ENCODE measurements at regions not wholly inside any gene's neighbourhood (a gene's known extent, or its start where the extent isn't known, plus 50 kb on each side); places are given as distances from the start of the nearest gene placed in this dataset.

DNA sequence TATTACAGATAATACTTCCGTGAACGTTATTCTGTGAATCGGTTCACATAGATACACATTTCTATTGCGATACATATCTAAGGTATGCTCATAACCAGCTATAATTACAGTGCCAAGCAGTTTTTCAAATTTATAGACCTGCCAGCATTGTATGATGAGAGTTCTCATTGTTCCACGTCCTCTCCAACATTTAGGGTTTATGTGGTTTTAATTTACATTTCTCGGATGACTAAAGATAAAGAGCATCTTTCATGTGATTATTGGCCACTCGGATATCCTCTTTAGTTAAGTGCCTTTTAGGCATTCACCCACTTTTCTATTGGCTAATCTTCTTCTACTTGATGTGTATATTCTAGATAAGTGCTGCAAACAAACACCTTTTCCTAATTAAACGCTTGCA is 134.7 kb upstream of the CCDC54 start:
- TF ChIP-seq EZH2phosphoT487 (IDR thresholded peaks at IDR 0.05; ENCODE audit: borderline replicate concordance, low read depth) (no peak), SMC3 (IDR thresholded peaks at IDR 0.05; ENCODE audit: low read depth, low read length) (no peak), TCF12 (IDR thresholded peaks at IDR 0.05) (no peak), NRF1 (IDR thresholded peaks at IDR 0.05; ENCODE audit: low read depth, low read length) (no peak), JUND (IDR thresholded peaks at IDR 0.05) (no peak), TEAD4 (IDR thresholded peaks at IDR 0.05; ENCODE audit: borderline replicate concordance, insufficient read depth) (no peak), MEF2A (IDR thresholded peaks at IDR 0.05; ENCODE audit: borderline replicate concordance, low read depth) (no peak), CHD2 (IDR thresholded peaks at IDR 0.05; ENCODE audit: low read length, partially characterized antibody) (no peak), RAD21 (IDR thresholded peaks at IDR 0.05; ENCODE audit: low read length) (no peak), ELF1 (IDR thresholded peaks at IDR 0.05) (no peak), NFIC (IDR thresholded peaks at IDR 0.05; ENCODE audit: borderline replicate concordance) (no peak), FOSL2 (IDR thresholded peaks at IDR 0.05; ENCODE audit: borderline replicate concordance, low read depth) (no peak), SIN3A (IDR thresholded peaks at IDR 0.05; ENCODE audit: borderline replicate concordance, low read depth, low read length) (no peak), FOXM1 (IDR thresholded peaks at IDR 0.05; ENCODE audit: low read depth) (no peak)
- TF ChIP-seq, protein P1, sequence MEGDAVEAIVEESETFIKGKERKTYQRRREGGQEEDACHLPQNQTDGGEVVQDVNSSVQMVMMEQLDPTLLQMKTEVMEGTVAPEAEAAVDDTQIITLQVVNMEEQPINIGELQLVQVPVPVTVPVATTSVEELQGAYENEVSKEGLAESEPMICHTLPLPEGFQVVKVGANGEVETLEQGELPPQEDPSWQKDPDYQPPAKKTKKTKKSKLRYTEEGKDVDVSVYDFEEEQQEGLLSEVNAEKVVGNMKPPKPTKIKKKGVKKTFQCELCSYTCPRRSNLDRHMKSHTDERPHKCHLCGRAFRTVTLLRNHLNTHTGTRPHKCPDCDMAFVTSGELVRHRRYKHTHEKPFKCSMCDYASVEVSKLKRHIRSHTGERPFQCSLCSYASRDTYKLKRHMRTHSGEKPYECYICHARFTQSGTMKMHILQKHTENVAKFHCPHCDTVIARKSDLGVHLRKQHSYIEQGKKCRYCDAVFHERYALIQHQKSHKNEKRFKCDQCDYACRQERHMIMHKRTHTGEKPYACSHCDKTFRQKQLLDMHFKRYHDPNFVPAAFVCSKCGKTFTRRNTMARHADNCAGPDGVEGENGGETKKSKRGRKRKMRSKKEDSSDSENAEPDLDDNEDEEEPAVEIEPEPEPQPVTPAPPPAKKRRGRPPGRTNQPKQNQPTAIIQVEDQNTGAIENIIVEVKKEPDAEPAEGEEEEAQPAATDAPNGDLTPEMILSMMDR (IDR thresholded peaks at IDR 0.05): no peak
- TF ChIP-seq, protein P2, sequence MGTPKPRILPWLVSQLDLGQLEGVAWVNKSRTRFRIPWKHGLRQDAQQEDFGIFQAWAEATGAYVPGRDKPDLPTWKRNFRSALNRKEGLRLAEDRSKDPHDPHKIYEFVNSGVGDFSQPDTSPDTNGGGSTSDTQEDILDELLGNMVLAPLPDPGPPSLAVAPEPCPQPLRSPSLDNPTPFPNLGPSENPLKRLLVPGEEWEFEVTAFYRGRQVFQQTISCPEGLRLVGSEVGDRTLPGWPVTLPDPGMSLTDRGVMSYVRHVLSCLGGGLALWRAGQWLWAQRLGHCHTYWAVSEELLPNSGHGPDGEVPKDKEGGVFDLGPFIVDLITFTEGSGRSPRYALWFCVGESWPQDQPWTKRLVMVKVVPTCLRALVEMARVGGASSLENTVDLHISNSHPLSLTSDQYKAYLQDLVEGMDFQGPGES (IDR thresholded peaks at IDR 0.05; ENCODE audit: low read depth, low read length): no peak
- TF ChIP-seq, protein P3, sequence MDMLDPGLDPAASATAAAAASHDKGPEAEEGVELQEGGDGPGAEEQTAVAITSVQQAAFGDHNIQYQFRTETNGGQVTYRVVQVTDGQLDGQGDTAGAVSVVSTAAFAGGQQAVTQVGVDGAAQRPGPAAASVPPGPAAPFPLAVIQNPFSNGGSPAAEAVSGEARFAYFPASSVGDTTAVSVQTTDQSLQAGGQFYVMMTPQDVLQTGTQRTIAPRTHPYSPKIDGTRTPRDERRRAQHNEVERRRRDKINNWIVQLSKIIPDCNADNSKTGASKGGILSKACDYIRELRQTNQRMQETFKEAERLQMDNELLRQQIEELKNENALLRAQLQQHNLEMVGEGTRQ (IDR thresholded peaks at IDR 0.05; ENCODE audit: borderline replicate concordance, low read depth, low read length): no peak
- TF ChIP-seq, protein P4, sequence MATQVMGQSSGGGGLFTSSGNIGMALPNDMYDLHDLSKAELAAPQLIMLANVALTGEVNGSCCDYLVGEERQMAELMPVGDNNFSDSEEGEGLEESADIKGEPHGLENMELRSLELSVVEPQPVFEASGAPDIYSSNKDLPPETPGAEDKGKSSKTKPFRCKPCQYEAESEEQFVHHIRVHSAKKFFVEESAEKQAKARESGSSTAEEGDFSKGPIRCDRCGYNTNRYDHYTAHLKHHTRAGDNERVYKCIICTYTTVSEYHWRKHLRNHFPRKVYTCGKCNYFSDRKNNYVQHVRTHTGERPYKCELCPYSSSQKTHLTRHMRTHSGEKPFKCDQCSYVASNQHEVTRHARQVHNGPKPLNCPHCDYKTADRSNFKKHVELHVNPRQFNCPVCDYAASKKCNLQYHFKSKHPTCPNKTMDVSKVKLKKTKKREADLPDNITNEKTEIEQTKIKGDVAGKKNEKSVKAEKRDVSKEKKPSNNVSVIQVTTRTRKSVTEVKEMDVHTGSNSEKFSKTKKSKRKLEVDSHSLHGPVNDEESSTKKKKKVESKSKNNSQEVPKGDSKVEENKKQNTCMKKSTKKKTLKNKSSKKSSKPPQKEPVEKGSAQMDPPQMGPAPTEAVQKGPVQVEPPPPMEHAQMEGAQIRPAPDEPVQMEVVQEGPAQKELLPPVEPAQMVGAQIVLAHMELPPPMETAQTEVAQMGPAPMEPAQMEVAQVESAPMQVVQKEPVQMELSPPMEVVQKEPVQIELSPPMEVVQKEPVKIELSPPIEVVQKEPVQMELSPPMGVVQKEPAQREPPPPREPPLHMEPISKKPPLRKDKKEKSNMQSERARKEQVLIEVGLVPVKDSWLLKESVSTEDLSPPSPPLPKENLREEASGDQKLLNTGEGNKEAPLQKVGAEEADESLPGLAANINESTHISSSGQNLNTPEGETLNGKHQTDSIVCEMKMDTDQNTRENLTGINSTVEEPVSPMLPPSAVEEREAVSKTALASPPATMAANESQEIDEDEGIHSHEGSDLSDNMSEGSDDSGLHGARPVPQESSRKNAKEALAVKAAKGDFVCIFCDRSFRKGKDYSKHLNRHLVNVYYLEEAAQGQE (IDR thresholded peaks at IDR 0.05; ENCODE audit: low read depth, low read length): no peak
- TF ChIP-seq, protein P5, sequence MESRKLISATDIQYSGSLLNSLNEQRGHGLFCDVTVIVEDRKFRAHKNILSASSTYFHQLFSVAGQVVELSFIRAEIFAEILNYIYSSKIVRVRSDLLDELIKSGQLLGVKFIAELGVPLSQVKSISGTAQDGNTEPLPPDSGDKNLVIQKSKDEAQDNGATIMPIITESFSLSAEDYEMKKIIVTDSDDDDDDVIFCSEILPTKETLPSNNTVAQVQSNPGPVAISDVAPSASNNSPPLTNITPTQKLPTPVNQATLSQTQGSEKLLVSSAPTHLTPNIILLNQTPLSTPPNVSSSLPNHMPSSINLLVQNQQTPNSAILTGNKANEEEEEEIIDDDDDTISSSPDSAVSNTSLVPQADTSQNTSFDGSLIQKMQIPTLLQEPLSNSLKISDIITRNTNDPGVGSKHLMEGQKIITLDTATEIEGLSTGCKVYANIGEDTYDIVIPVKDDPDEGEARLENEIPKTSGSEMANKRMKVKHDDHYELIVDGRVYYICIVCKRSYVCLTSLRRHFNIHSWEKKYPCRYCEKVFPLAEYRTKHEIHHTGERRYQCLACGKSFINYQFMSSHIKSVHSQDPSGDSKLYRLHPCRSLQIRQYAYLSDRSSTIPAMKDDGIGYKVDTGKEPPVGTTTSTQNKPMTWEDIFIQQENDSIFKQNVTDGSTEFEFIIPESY (IDR thresholded peaks at IDR 0.05; ENCODE audit: borderline replicate concordance, low read depth): no peak
- TF ChIP-seq, protein P6, sequence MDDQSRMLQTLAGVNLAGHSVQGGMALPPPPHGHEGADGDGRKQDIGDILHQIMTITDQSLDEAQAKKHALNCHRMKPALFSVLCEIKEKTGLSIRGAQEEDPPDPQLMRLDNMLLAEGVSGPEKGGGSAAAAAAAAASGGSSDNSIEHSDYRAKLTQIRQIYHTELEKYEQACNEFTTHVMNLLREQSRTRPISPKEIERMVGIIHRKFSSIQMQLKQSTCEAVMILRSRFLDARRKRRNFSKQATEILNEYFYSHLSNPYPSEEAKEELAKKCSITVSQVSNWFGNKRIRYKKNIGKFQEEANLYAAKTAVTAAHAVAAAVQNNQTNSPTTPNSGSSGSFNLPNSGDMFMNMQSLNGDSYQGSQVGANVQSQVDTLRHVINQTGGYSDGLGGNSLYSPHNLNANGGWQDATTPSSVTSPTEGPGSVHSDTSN (IDR thresholded peaks at IDR 0.05): no peak
- Histone ChIP-seq H3K9ac (peak overlapping the region; percentile 79; the same call in 1 of the 2 replicates), H3K27me3 (ENCODE audit: insufficient read depth) (no peaks in the 10 kb centered on the region), H3K9me2 (no peaks in the 10 kb centered on the region), H3K27ac (ENCODE audit: low read depth in 2 of 2, low read length in 1 of 2) (no peak overlapping the region), H2AFZ (ENCODE audit: low read depth) (no peak overlapping the region), H3K36me3 (replicated peaks in 1 of 2; ENCODE audit: control insufficient read depth in 1 of 2, insufficient read depth in 2 of 2, low read length in 1 of 2) (peaks cover 18 to 26% of the 10 kb centered on the region in 2 experiments), H3K9me3 (no peaks in the 10 kb centered on the region), H3F3A (replicated peaks; ENCODE audit: insufficient read depth) (peaks cover 9% of the 10 kb centered on the region), H3K79me2 (ENCODE audit: insufficient read depth) (peaks cover 56% of the 10 kb centered on the region), H3K4me2 (peak overlapping the region; percentile 90), H4K20me1 (ENCODE audit: insufficient read depth) (no peaks in the 10 kb centered on the region), H3K4me1 (ENCODE audit: control insufficient read depth in 1 of 2, insufficient read depth in 2 of 2, low read depth in 1 of 2, low read length in 1 of 2) (peaks cover 0 to 3% of the 10 kb centered on the region in 2 experiments; a peak in 2 of 4 replicates), H3K4me3 (ENCODE audit: low read depth in 2 of 2, low read length in 1 of 2) (peak overlapping the region; percentile 94 to 99; a peak in 3 of 4 replicates)
- no peak for DNase-seq
- WGBS (ENCODE audit: low lambda C conversion rate): 47% methylated on average over 8 of the region's 8 CpGs
- CTCF ChIA-PET: interaction anchor here (1.5 to 2.6 kb wide), 2 partner anchors 30 to 179 kb away, joined by 10 to 14 read pairs; no protein-coding TSS in a partner anchor
- POLR2A ChIA-PET: no interaction called here

Measured in SK-N-SH (cell line).